MM.1S (cell line): ENCODE measurements at regions not wholly inside any gene's neighbourhood (a gene's known extent, or its start where the extent isn't known, plus 50 kb on each side); places are given as distances from the start of the nearest gene placed in this dataset.

Experiments
- DNase-seq: peaks from one replicate; pipeline ENCODE4 v3.0.0-alpha.2; 2015
- H2AFZ ChIP-seq: fragments of 300-600 bp; sonication (generic); 2 replicates; pipeline ENCODE4 v1.6.0; 2016; ENCODE audit warnings: antibody characterized with exemption, low read length
- H3F3A ChIP-seq: fragments of 300-600 bp; sonication (generic); 2 replicates; pipeline ENCODE4 v1.6.1; 2016; ENCODE audit warnings: mild to moderate bottlenecking, antibody characterized with exemption, low read length, moderate library complexity, mixed read lengths; ENCODE audit not compliant: insufficient read depth
- H3K27ac ChIP-seq: fragments of 300-600 bp; sonication (generic); 2 replicates; pipeline ENCODE4 v1.5.1; 2016; ENCODE audit warnings: mild to moderate bottlenecking, low read length
- H3K27me3 ChIP-seq: fragments of 300-600 bp; sonication (generic); replicated peaks from 2 replicates; pipeline ENCODE4 v1.6.0; 2016; ENCODE audit warnings: low read length; ENCODE audit not compliant: insufficient read depth
- H3K36me3 ChIP-seq: fragments of 300-600 bp; sonication (generic); replicated peaks from 2 replicates; pipeline ENCODE4 v1.6.1; 2016; ENCODE audit warnings: mild to moderate bottlenecking, low read length, mixed read lengths; ENCODE audit not compliant: insufficient read depth
- H3K4me1 ChIP-seq: fragments of 300-600 bp; sonication (generic); 2 replicates; pipeline ENCODE4 v1.6.1; 2016; ENCODE audit warnings: low read length, mixed read lengths
- H3K4me2 ChIP-seq: fragments of 300-600 bp; sonication (generic); 2 replicates; pipeline ENCODE4 v1.6.0; 2016; ENCODE audit warnings: low read depth, low read length
- H3K4me3 ChIP-seq: fragments of 300-600 bp; sonication (generic); 2 replicates; pipeline ENCODE4 v1.5.1; 2016; ENCODE audit warnings: low read length, mixed read lengths
- H3K79me2 ChIP-seq: fragments of 300-600 bp; sonication (generic); 2 replicates; pipeline ENCODE4 v1.6.1; 2016; ENCODE audit warnings: mixed run types, low read length, mixed read lengths
- H3K9ac ChIP-seq: fragments of 300-600 bp; sonication (generic); 2 replicates; pipeline ENCODE4 v1.6.1; 2016; ENCODE audit warnings: low read length, mixed read lengths
- H3K9me2 ChIP-seq: fragments of 300-600 bp; sonication (generic); replicated peaks from 2 replicates; pipeline ENCODE4 v1.6.1; 2016; ENCODE audit warnings: mild to moderate bottlenecking, low read length, mixed read lengths; ENCODE audit not compliant: insufficient read depth
- H3K9me3 ChIP-seq: fragments of 300-600 bp; sonication (generic); replicated peaks from 2 replicates; pipeline ENCODE4 v1.6.1; 2016; ENCODE audit warnings: mild to moderate bottlenecking, low read length, mixed read lengths; ENCODE audit not compliant: insufficient read depth
- H4K20me1 ChIP-seq: fragments of 300-600 bp; sonication (generic); 2 replicates; pipeline ENCODE4 v1.6.1; 2016; ENCODE audit warnings: mild to moderate bottlenecking, low read length, moderate library complexity, mixed read lengths; ENCODE audit not compliant: insufficient read depth
- CTCF ChIP-seq: fragments of 300-600 bp; sonication (generic); IDR thresholded peaks from 2 replicates; pipeline ENCODE4 v1.5.1; 2016; ENCODE audit warnings: antibody characterized with exemption, low read length, mixed read lengths
- EZH2 ChIP-seq: fragments of 300-600 bp; sonication (generic); optimal IDR thresholded peaks from 2 replicates; pipeline ENCODE3; 2017; ENCODE audit warnings: low read depth, mild to moderate bottlenecking, antibody characterized with exemption, low read length, mixed read lengths
- EZH2phosphoT487 ChIP-seq: fragments of 300-600 bp; sonication (generic); IDR thresholded peaks from 2 replicates; pipeline ENCODE4 v1.6.1; 2018; ENCODE audit warnings: antibody characterized with exemption, low read length

- TF ChIP-seq EZH2phosphoT487 (no peak), CTCF (no peak), EZH2 (no peak)
- Histone ChIP-seq H3K9ac (no peak overlapping the region), H2AFZ (no peak overlapping the region), H3K9me3 (no peaks in the 10 kb centered on the region), H3K4me1 (no peaks in the 10 kb centered on the region), H3K4me2 (no peak overlapping the region), H3K27ac (no peak overlapping the region), H3K27me3 (no peaks in the 10 kb centered on the region), H3F3A (no peaks in the 10 kb centered on the region), H3K36me3 (no peaks in the 10 kb centered on the region), H3K79me2 (no peaks in the 10 kb centered on the region), H3K4me3 (no peak overlapping the region), H3K9me2 (no peaks in the 10 kb centered on the region), H4K20me1 (no peaks in the 10 kb centered on the region)
- DNase-seq, result no peak
Measured at GRCh38 chr2:205906419-205906818, 179.6 kb downstream of the INO80D start.

GRCh38 chr2:205905576-205905975, 180.4 kb downstream of the INO80D start:
- Histone ChIP-seq H3K36me3 (no peaks in the 10 kb centered on the region), H3K4me3 (no peak overlapping the region), H3F3A (no peaks in the 10 kb centered on the region), H3K27me3 (no peaks in the 10 kb centered on the region), H3K27ac (no peak overlapping the region), H3K9me2 (no peaks in the 10 kb centered on the region), H3K9me3 (no peaks in the 10 kb centered on the region), H3K4me1 (no peaks in the 10 kb centered on the region), H3K4me2 (no peak overlapping the region), H3K9ac (no peak overlapping the region), H3K79me2 (no peaks in the 10 kb centered on the region), H4K20me1 (no peaks in the 10 kb centered on the region), H2AFZ (no peak overlapping the region)
- TF ChIP-seq EZH2, result no peak
- TF ChIP-seq EZH2phosphoT487, result no peak
- DNase-seq, result no peak

GRCh38 chr2:205904873-205905272, 181.1 kb downstream of the INO80D start:
- Histone ChIP-seq H3K9ac (no peak overlapping the region), H2AFZ (no peak overlapping the region), H3K79me2 (no peaks in the 10 kb centered on the region), H3K9me3 (no peaks in the 10 kb centered on the region), H3K4me1 (no peaks in the 10 kb centered on the region), H3K9me2 (no peaks in the 10 kb centered on the region), H3K4me2 (no peak overlapping the region), H3K36me3 (no peaks in the 10 kb centered on the region), H3F3A (no peaks in the 10 kb centered on the region), H3K27me3 (no peaks in the 10 kb centered on the region), H3K4me3 (no peak overlapping the region), H3K27ac (no peak overlapping the region), H4K20me1 (no peaks in the 10 kb centered on the region)
- no peak for DNase-seq
- TF ChIP-seq EZH2phosphoT487 (no peak), EZH2 (no peak), CTCF (no peak)

GRCh38 chr2:205903549-205904129, 182.3 kb downstream of the INO80D start:
- Histone ChIP-seq H2AFZ (no peak overlapping the region), H3F3A (no peaks in the 10 kb centered on the region), H3K79me2 (no peaks in the 10 kb centered on the region), H3K27me3 (no peaks in the 10 kb centered on the region), H3K4me1 (no peaks in the 10 kb centered on the region), H3K27ac (no peak overlapping the region), H4K20me1 (no peaks in the 10 kb centered on the region), H3K9me2 (no peaks in the 10 kb centered on the region), H3K9me3 (no peaks in the 10 kb centered on the region), H3K36me3 (no peaks in the 10 kb centered on the region), H3K4me3 (no peak overlapping the region), H3K9ac (no peak overlapping the region), H3K4me2 (no peak overlapping the region)
- TF ChIP-seq EZH2phosphoT487 (no peak), CTCF (peak; percentile 49)
- peak; percentile 58 for DNase-seq
